ENCODE measurements at regions not wholly inside any gene's neighbourhood (a gene's known extent, or its start where the extent isn't known, plus 50 kb on each side); places are given as distances from the start of the nearest gene placed in this dataset.

DNA sequence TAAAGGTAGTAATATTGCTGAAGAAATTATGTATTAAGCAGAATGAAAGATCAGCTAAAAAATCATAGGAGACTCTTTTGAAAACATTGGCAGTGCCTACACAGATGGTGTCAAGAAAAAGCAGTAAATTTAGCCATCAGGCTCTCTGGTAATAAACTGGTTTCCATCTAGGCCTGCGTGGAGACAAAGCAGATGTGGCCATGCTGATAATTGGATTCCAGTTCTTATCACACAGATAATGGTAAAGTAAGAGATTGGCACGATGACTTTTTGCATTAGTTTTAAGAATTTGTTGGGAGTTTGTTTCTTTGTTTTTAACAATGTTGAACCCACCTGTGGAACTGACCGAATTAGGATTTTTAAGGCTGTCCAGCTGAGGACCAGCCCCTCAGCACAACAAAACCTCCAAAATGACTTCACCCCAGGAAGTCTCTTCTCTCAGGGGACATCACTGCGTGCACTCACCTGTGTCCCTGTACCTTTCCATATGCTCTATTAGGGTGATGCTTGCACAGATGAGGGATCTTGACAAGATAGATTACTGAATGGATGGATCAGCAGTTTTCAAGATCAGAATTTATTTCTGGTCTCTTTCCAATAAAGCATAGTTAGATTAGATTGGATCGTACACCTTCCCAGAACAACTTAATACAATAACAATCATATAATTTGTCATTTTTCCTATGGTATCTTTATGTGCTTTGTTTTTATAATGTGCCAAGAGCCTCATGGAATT, 69.1 kb upstream of the DNAJC10 start:
- Histone ChIP-seq H3K36me3 (no peaks in the 10 kb centered on the region), H3K27me3 (no peaks in the 10 kb centered on the region), H3K4me3 (no peak overlapping the region), H3K27ac (no peak overlapping the region), H3K4me1 (ENCODE audit: low read depth) (no peaks in the 10 kb centered on the region), H3K9me3 (ENCODE audit: low read depth) (no peaks in the 10 kb centered on the region)
- no peak for DNase-seq (ENCODE audit: low read depth in 1 of 2, low spot score in 1 of 2)
- TF ChIP-seq, protein P1, sequence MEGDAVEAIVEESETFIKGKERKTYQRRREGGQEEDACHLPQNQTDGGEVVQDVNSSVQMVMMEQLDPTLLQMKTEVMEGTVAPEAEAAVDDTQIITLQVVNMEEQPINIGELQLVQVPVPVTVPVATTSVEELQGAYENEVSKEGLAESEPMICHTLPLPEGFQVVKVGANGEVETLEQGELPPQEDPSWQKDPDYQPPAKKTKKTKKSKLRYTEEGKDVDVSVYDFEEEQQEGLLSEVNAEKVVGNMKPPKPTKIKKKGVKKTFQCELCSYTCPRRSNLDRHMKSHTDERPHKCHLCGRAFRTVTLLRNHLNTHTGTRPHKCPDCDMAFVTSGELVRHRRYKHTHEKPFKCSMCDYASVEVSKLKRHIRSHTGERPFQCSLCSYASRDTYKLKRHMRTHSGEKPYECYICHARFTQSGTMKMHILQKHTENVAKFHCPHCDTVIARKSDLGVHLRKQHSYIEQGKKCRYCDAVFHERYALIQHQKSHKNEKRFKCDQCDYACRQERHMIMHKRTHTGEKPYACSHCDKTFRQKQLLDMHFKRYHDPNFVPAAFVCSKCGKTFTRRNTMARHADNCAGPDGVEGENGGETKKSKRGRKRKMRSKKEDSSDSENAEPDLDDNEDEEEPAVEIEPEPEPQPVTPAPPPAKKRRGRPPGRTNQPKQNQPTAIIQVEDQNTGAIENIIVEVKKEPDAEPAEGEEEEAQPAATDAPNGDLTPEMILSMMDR (IDR thresholded peaks at IDR 0.05; ENCODE audit: low read depth, low read length), result no peak

DNA sequence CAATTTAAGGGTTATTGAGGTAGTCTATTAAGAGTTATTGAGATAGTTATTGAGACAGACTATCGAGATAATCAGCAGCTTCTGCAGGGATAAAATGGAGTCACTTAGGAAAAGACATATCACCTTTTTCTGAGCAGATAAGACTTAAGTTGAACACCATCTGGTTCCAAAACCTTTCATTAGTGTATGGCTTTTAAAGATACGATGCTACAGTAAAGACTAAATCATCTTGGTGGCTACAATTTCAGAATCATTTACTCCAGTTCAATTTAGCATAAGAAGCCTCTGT, 68.6 kb upstream of the DNAJC10 start:
- H3K27ac ChIP-seq, result no peak overlapping the region
- no peak overlapping the region for H3K4me3 ChIP-seq
- H3K9me3 ChIP-seq (ENCODE audit: low read depth), result no peaks in the 10 kb centered on the region
- TF ChIP-seq, protein P1 (IDR thresholded peaks at IDR 0.05; ENCODE audit: low read depth, low read length), result no peak
- no peaks in the 10 kb centered on the region for H3K36me3 ChIP-seq
- no peak for DNase-seq (ENCODE audit: low read depth in 1 of 2, low spot score in 1 of 2)
- H3K4me1 ChIP-seq (ENCODE audit: low read depth), result no peaks in the 10 kb centered on the region
- H3K27me3 ChIP-seq, result no peaks in the 10 kb centered on the region

DNA sequence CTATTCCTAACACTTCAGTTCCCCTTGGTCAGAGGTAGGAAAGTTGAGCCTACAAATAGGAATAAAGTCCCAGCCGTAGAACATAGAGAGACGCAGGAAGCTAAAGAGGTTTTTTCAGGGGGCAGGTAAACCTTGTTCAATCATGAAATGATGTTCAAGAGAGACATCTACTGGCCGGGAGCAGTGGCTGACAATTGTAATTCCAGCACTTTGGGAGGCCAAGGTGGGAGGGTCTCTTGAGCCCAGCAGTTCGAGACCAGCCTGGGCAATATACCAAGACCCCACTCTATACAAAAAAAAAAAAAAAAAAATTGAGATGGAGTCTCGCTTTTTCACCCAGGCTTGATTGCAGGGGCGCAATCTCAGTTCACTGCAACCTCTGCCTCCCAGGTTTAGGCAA, 66.7 kb upstream of the DNAJC10 start:
- H3K27ac ChIP-seq, result no peak overlapping the region
- no peaks in the 10 kb centered on the region for H3K4me1 ChIP-seq (ENCODE audit: low read depth)
- DNase-seq (ENCODE audit: low read depth in 1 of 2, low spot score in 1 of 2), result peak; percentile 62 to 75
- H3K27me3 ChIP-seq, result no peaks in the 10 kb centered on the region
- H3K4me3 ChIP-seq, result no peak overlapping the region
- TF ChIP-seq, protein P1 (IDR thresholded peaks at IDR 0.05; ENCODE audit: low read depth, low read length), result peak; percentile 69
- no peaks in the 10 kb centered on the region for H3K9me3 ChIP-seq (ENCODE audit: low read depth)
- no peaks in the 10 kb centered on the region for H3K36me3 ChIP-seq

DNA sequence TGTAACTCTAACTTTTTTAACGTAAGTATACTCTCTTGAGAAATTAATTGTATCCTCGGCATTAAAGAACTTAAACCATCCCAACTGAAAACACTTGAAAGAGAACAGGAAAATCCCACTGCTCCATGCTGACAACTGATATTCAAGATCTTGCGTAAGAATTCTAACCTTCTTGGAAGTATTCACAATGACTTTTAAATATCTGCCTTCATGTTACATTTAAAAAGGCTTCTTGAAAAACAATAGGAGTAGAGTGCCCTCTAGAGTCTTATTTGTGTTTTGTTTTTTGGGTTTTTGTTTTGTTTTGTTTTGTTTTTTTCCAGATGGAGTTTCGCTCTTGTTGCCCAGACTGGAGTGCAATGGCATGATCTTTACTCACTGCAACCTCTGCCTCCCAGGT, 65.4 kb upstream of the DNAJC10 start:
- H3K27ac ChIP-seq, result no peak overlapping the region
- H3K27me3 ChIP-seq, result no peaks in the 10 kb centered on the region
- DNase-seq (ENCODE audit: low read depth in 1 of 2, low spot score in 1 of 2), result peak; percentile 49 to 86
- TF ChIP-seq, protein P1 (IDR thresholded peaks at IDR 0.05; ENCODE audit: low read depth, low read length), result peak; percentile 33
- H3K9me3 ChIP-seq (ENCODE audit: low read depth), result no peaks in the 10 kb centered on the region
- H3K4me3 ChIP-seq, result no peak overlapping the region
- H3K36me3 ChIP-seq, result no peaks in the 10 kb centered on the region
- H3K4me1 ChIP-seq (ENCODE audit: low read depth), result peaks cover 4% of the 10 kb centered on the region

DNA sequence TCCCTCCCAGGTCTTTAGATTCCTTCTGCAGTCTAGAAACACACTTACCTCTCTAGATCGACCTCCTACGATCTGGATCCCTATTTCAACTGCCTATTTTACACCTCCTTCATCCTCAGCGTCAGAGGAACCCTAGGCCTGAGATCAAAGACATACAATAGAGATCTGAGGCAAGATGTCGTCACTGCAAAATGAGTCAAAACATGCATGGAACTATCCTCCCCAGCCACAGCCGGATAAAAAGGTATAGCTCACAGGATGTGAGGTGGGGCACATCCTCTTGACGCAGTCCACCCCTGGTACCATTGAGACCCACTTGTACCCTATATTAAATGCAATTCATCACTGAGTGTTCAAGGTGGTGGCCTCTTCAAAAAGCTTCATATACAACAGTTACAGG, 63.7 kb upstream of the DNAJC10 start:
- DNase-seq (ENCODE audit: low read depth in 1 of 2, low spot score in 1 of 2), result no peak
- Histone ChIP-seq H3K36me3 (no peaks in the 10 kb centered on the region), H3K9me3 (ENCODE audit: low read depth) (no peaks in the 10 kb centered on the region), H3K27ac (no peak overlapping the region), H3K4me3 (no peak overlapping the region), H3K4me1 (ENCODE audit: low read depth) (peaks cover 9% of the 10 kb centered on the region), H3K27me3 (no peaks in the 10 kb centered on the region)
- TF ChIP-seq, protein P1 (IDR thresholded peaks at IDR 0.05; ENCODE audit: low read depth, low read length), result no peak

Measured in cardiac muscle cell (in vitro differentiated cells and primary cell).